GM23338 (cell line): ENCODE measurements at regions not wholly inside any gene's neighbourhood (a gene's known extent, or its start where the extent isn't known, plus 50 kb on each side); places are given as distances from the start of the nearest gene placed in this dataset.

Source experiments
- ATAC-seq: fragments of 200-7000 bp; cut with Tn5 transposase; 3 replicates; pipeline ENCODE4 v1.9.1; 2020
- DNase-seq: peaks from one replicate; pipeline ENCODE4 v3.0.0-alpha.2; 2015; ENCODE audit warnings: low spot score
- H2AFZ ChIP-seq: fragments of 200-600 bp; sonication (generic); 2 replicates; pipeline ENCODE4 v1.8.0; 2016; ENCODE audit warnings: antibody characterized with exemption, mild to moderate bottlenecking, moderate library complexity
- H3F3A ChIP-seq: fragments of 200-600 bp; sonication (generic); replicated peaks from 2 replicates; pipeline ENCODE4 v1.8.0; 2017; ENCODE audit warnings: antibody characterized with exemption, mixed run types, low read depth
- H3K27ac ChIP-seq: fragments of 200-600 bp; sonication (generic); 2 replicates; pipeline ENCODE4 v1.6.1; 2016; ENCODE audit warnings: low read depth
- H3K27me3 ChIP-seq: fragments of 200-600 bp; sonication (generic); 2 replicates; pipeline ENCODE4 v1.8.0; 2016; ENCODE audit warnings: mild to moderate bottlenecking, mixed run types, moderate library complexity; ENCODE audit not compliant: insufficient read depth
- H3K36me3 ChIP-seq: fragments of 200-600 bp; sonication (generic); 2 replicates; pipeline ENCODE4 v1.8.0; 2016; ENCODE audit warnings: mild to moderate bottlenecking; ENCODE audit not compliant: insufficient read depth
- H3K4me1 ChIP-seq: fragments of 200-600 bp; sonication (generic); 2 replicates; pipeline ENCODE4 v1.8.0; 2016; ENCODE audit warnings: mild to moderate bottlenecking, moderate library complexity; ENCODE audit not compliant: insufficient read depth
- H3K4me2 ChIP-seq: fragments of 200-600 bp; sonication (generic); 2 replicates; pipeline ENCODE4 v1.7.1; 2017; ENCODE audit warnings: mixed run types
- H3K4me3 ChIP-seq: fragments of 200-600 bp; sonication (generic); 2 replicates; pipeline ENCODE4 v1.6.1; 2016; ENCODE audit warnings: mixed run types
- H3K79me2 ChIP-seq: fragments of 200-600 bp; sonication (generic); replicated peaks from 2 replicates; pipeline ENCODE4 v1.8.0; 2017; ENCODE audit warnings: mild to moderate bottlenecking; ENCODE audit not compliant: insufficient read depth
- H3K9me2 ChIP-seq: fragments of 200-600 bp; sonication (generic); 2 replicates; pipeline ENCODE4 v1.8.0; 2017; ENCODE audit not compliant: insufficient read depth
- H4K20me1 ChIP-seq: fragments of 200-600 bp; sonication (generic); replicated peaks from 2 replicates; pipeline ENCODE4 v1.8.0; 2017; ENCODE audit warnings: mild to moderate bottlenecking; ENCODE audit not compliant: insufficient read depth
- H3K27ac Mint-ChIP-seq: 2 replicates; pipeline ENCODE4 v1.8.0; 2020; ENCODE audit warnings: inconsistent platforms, mild to moderate bottlenecking, moderate library complexity, mixed read lengths
- H3K27me3 Mint-ChIP-seq: 3 replicates; pipeline ENCODE4 v1.8.0; 2022; ENCODE audit warnings: low read depth, mild to moderate bottlenecking, moderate library complexity, mixed read lengths, inconsistent platforms; ENCODE audit not compliant: insufficient read depth, poor library complexity
- H3K36me3 Mint-ChIP-seq: 3 replicates; pipeline ENCODE4 v1.8.0; 2021; ENCODE audit warnings: low read depth, mild to moderate bottlenecking, inconsistent platforms, moderate library complexity, mixed read lengths
- H3K4me1 Mint-ChIP-seq: 3 replicates; pipeline ENCODE4 v1.8.0; 2020; ENCODE audit warnings: mild to moderate bottlenecking, inconsistent platforms, mixed read lengths
- H3K4me3 Mint-ChIP-seq: 3 replicates; pipeline ENCODE4 v1.8.0; 2021; ENCODE audit warnings: moderate library complexity, mild to moderate bottlenecking, inconsistent platforms, mixed read lengths
- H3K9me3 Mint-ChIP-seq: 3 replicates; pipeline ENCODE4 v1.8.0; 2020; ENCODE audit warnings: moderate library complexity, mild to moderate bottlenecking, inconsistent platforms, mixed read lengths
- EZH2 ChIP-seq: fragments of 200-600 bp; sonication (generic); IDR thresholded peaks from one replicate; pipeline ENCODE4 v1.8.0; 2017; ENCODE audit warnings: antibody characterized with exemption, mild to moderate bottlenecking, low read depth; ENCODE audit not compliant: unreplicated experiment
- NANOG ChIP-seq: IDR thresholded peaks from 2 replicates; pipeline ENCODE4 v1.6.1; 2016; ENCODE audit warnings: antibody characterized with exemption, borderline replicate concordance
- POLR2AphosphoS5 ChIP-seq: IDR thresholded peaks from 2 replicates; pipeline ENCODE4 v1.6.1; 2016; ENCODE audit warnings: antibody characterized with exemption, low read depth
- STAT1 ChIP-seq: IDR thresholded peaks from one replicate; pipeline ENCODE4 v1.6.1; 2016; ENCODE audit warnings: antibody characterized with exemption; ENCODE audit not compliant: unreplicated experiment
- ZNF114 ChIP-seq: fragments of 250-450 bp; sonication (Bioruptor Pico); IDR thresholded peaks from 2 replicates; pipeline ENCODE4 v1.5.0; 2020; ENCODE audit warnings: mild to moderate bottlenecking, moderate library complexity
- TF ChIP-seq, protein P1 (sequence below): IDR thresholded peaks from 2 replicates; pipeline ENCODE4 v1.6.1; 2016; ENCODE audit warnings: antibody characterized with exemption
- TF ChIP-seq, protein P2 (sequence below), 2 experiments: fragments of 200-600 bp in 1 of 2; sonication (generic) in 1 of 2; conservative IDR thresholded peaks; 2 replicates each; pipeline versions ENCODE4 v1.5.1 to v1.6.1; 2016 to 2017; ENCODE audit warnings: antibody characterized with exemption in 2 of 2, low read depth in 2 of 2, mild to moderate bottlenecking in 2 of 2, moderate library complexity in 1 of 2
- TF ChIP-seq, protein P3 (sequence below): fragments of 250-450 bp; sonication (Bioruptor Pico); IDR thresholded peaks from 2 replicates; pipeline ENCODE4 v1.5.0; 2020; ENCODE audit warnings: mild to moderate bottlenecking, moderate library complexity

DNA sequence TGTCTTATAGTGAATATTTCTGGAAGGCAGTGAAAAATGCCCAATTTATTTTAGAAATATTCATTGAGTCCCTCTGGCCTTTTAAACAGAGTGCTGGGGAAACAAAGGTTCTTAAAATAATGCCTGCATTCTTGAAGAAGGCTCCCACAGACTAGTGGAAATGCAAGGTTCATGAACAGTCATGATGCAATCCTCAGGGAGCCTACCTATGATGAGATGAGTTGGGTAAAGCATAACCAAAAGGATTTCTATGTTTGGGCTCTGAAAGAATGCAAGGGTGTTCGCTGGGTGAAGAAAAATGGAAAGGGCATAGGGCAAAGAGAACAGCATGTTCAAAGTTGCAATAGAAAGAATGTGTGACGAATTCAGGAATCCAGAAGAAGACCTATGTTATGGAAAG, 214.5 kb upstream of the MAF start:
- Histone ChIP-seq H2AFZ (no peak overlapping the region), H4K20me1 (no peaks in the 10 kb centered on the region), H3F3A (no peaks in the 10 kb centered on the region), H3K4me2 (no peak overlapping the region), H3K27ac (no peak overlapping the region), H3K9me2 (peaks cover 17% of the 10 kb centered on the region), H3K36me3 (no peaks in the 10 kb centered on the region), H3K4me3 (no peak overlapping the region), H3K27me3 (no peaks in the 10 kb centered on the region), H3K79me2 (no peaks in the 10 kb centered on the region), H3K4me1 (no peaks in the 10 kb centered on the region)
- no peaks in the 10 kb centered on the region for H3K27me3 Mint-ChIP-seq
- H3K9me3 Mint-ChIP-seq: no peaks in the 10 kb centered on the region
- TF ChIP-seq NANOG (no peak), EZH2 (no peak), ZNF114 (CRISPR knock-in tag) (no peak), STAT1 (no peak), POLR2AphosphoS5 (no peak)
- TF ChIP-seq, protein P1, sequence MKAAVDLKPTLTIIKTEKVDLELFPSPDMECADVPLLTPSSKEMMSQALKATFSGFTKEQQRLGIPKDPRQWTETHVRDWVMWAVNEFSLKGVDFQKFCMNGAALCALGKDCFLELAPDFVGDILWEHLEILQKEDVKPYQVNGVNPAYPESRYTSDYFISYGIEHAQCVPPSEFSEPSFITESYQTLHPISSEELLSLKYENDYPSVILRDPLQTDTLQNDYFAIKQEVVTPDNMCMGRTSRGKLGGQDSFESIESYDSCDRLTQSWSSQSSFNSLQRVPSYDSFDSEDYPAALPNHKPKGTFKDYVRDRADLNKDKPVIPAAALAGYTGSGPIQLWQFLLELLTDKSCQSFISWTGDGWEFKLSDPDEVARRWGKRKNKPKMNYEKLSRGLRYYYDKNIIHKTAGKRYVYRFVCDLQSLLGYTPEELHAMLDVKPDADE: no peak
- TF ChIP-seq, protein P2, sequence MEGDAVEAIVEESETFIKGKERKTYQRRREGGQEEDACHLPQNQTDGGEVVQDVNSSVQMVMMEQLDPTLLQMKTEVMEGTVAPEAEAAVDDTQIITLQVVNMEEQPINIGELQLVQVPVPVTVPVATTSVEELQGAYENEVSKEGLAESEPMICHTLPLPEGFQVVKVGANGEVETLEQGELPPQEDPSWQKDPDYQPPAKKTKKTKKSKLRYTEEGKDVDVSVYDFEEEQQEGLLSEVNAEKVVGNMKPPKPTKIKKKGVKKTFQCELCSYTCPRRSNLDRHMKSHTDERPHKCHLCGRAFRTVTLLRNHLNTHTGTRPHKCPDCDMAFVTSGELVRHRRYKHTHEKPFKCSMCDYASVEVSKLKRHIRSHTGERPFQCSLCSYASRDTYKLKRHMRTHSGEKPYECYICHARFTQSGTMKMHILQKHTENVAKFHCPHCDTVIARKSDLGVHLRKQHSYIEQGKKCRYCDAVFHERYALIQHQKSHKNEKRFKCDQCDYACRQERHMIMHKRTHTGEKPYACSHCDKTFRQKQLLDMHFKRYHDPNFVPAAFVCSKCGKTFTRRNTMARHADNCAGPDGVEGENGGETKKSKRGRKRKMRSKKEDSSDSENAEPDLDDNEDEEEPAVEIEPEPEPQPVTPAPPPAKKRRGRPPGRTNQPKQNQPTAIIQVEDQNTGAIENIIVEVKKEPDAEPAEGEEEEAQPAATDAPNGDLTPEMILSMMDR (conservative IDR thresholded peaks at IDR 0.05; ENCODE audit: low read depth in 2 of 2): no peak
- ATAC-seq: no peak
- no peak overlapping the region for H3K4me3 Mint-ChIP-seq
- H3K4me1 Mint-ChIP-seq: peaks cover 3% of the 10 kb centered on the region; the same call in 2 of the 3 replicates
- no peak for DNase-seq
- no peaks in the 10 kb centered on the region for H3K36me3 Mint-ChIP-seq
- H3K27ac Mint-ChIP-seq: no peak overlapping the region

DNA sequence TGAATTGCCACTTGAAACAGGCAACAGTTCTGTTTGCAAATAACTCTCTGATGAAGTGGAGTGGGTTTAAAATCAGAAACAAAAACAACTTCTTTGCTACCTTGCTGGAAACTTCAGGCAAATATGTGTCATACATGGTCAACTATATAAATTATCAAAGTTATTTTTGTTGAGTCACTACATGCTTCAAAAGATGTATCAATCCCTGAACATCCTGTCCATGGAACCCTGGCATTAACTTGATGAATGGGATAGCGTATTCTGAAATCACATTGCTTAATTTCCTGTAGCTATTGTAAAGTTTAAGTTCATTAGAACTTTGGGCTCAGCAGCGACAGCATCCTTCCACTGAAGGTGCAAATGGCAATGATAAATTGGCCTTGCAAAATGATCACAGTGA, 213.6 kb upstream of the MAF start:
- DNase-seq (no peak), ATAC-seq (no peak)
- Histone ChIP-seq H3K4me2 (no peak overlapping the region), H3K4me1 (no peaks in the 10 kb centered on the region), H2AFZ (no peak overlapping the region), H3K4me3 (no peak overlapping the region), H4K20me1 (no peaks in the 10 kb centered on the region), H3F3A (no peaks in the 10 kb centered on the region), H3K79me2 (no peaks in the 10 kb centered on the region), H3K27ac (no peak overlapping the region), H3K9me2 (peaks cover 16% of the 10 kb centered on the region; the same call in 1 of the 2 replicates), H3K27me3 (no peaks in the 10 kb centered on the region), H3K36me3 (no peaks in the 10 kb centered on the region)
- Mint-ChIP-seq H3K4me3 (no peak overlapping the region), H3K9me3 (peaks cover 4% of the 10 kb centered on the region; the same call in 2 of the 3 replicates), H3K27me3 (no peaks in the 10 kb centered on the region), H3K36me3 (peaks cover 3% of the 10 kb centered on the region; the same call in 2 of the 3 replicates), H3K27ac (no peak overlapping the region), H3K4me1 (peaks cover 3% of the 10 kb centered on the region; the same call in 2 of the 3 replicates)
- TF ChIP-seq, protein P3, sequence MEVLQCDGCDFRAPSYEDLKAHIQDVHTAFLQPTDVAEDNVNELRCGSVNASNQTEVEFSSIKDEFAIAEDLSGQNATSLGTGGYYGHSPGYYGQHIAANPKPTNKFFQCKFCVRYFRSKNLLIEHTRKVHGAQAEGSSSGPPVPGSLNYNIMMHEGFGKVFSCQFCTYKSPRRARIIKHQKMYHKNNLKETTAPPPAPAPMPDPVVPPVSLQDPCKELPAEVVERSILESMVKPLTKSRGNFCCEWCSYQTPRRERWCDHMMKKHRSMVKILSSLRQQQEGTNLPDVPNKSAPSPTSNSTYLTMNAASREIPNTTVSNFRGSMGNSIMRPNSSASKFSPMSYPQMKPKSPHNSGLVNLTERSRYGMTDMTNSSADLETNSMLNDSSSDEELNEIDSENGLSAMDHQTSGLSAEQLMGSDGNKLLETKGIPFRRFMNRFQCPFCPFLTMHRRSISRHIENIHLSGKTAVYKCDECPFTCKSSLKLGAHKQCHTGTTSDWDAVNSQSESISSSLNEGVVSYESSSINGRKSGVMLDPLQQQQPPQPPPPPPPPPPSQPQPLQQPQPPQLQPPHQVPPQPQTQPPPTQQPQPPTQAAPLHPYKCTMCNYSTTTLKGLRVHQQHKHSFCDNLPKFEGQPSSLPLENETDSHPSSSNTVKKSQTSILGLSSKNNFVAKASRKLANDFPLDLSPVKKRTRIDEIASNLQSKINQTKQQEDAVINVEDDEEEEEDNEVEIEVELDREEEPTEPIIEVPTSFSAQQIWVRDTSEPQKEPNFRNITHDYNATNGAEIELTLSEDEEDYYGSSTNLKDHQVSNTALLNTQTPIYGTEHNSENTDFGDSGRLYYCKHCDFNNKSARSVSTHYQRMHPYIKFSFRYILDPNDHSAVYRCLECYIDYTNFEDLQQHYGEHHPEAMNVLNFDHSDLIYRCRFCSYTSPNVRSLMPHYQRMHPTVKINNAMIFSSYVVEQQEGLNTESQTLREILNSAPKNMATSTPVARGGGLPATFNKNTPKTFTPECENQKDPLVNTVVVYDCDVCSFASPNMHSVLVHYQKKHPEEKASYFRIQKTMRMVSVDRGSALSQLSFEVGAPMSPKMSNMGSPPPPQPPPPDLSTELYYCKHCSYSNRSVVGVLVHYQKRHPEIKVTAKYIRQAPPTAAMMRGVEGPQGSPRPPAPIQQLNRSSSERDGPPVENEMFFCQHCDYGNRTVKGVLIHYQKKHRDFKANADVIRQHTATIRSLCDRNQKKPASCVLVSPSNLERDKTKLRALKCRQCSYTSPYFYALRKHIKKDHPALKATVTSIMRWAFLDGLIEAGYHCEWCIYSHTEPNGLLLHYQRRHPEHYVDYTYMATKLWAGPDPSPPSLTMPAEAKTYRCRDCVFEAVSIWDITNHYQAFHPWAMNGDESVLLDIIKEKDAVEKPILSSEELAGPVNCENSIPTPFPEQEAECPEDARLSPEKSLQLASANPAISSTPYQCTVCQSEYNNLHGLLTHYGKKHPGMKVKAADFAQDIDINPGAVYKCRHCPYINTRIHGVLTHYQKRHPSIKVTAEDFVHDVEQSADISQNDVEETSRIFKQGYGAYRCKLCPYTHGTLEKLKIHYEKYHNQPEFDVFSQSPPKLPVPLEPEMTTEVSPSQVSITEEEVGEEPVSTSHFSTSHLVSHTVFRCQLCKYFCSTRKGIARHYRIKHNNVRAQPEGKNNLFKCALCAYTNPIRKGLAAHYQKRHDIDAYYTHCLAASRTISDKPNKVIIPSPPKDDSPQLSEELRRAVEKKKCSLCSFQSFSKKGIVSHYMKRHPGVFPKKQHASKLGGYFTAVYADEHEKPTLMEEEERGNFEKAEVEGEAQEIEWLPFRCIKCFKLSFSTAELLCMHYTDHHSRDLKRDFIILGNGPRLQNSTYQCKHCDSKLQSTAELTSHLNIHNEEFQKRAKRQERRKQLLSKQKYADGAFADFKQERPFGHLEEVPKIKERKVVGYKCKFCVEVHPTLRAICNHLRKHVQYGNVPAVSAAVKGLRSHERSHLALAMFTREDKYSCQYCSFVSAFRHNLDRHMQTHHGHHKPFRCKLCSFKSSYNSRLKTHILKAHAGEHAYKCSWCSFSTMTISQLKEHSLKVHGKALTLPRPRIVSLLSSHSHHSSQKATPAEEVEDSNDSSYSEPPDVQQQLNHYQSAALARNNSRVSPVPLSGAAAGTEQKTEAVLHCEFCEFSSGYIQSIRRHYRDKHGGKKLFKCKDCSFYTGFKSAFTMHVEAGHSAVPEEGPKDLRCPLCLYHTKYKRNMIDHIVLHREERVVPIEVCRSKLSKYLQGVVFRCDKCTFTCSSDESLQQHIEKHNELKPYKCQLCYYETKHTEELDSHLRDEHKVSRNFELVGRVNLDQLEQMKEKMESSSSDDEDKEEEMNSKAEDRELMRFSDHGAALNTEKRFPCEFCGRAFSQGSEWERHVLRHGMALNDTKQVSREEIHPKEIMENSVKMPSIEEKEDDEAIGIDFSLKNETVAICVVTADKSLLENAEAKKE: no peak
- no peak for TF ChIP-seq POLR2AphosphoS5
